ENCODE measurements at regions not wholly inside any gene's neighbourhood (a gene's known extent, or its start where the extent isn't known, plus 50 kb on each side); places are given as distances from the start of the nearest gene placed in this dataset.

GRCh38 chr2:204251158-204251997 is 293.9 kb upstream of the PARD3B start:
- TF ChIP-seq CTCF (IDR thresholded peaks at IDR 0.05; ENCODE audit: insufficient read depth, low read length, poor library complexity, severe bottlenecking) = no peak
- no peak for TF ChIP-seq EZH2phosphoT487 (conservative IDR thresholded peaks at IDR 0.05; ENCODE audit: low read length)
